BLaER1 (cell line): ENCODE measurements at regions not wholly inside any gene's neighbourhood (a gene's known extent, or its start where the extent isn't known, plus 50 kb on each side); places are given as distances from the start of the nearest gene placed in this dataset.
"Not testable (repeated sequence)": the region's sequence is repeated elsewhere in the genome, so short reads cannot be mapped to it uniquely, and the experiment has no call there.

ENCODE experiments used
- H3K27ac ChIP-seq: shearing (Covaris generic); formaldehyde crosslinking; 2 replicates; pipeline ENCODE4 v1.8.1; 2022
- H3K27me3 ChIP-seq: shearing (Covaris generic); formaldehyde crosslinking; 2 replicates; pipeline ENCODE4 v1.8.1; 2022
- H3K36me3 ChIP-seq: shearing (Covaris generic); formaldehyde crosslinking; 2 replicates; pipeline ENCODE4 v1.8.1; 2022
- H3K4me1 ChIP-seq: shearing (Covaris generic); formaldehyde crosslinking; 2 replicates; pipeline ENCODE4 v1.8.1; 2022
- H3K4me2 ChIP-seq: shearing (Covaris generic); formaldehyde crosslinking; 2 replicates; pipeline ENCODE4 v1.8.1; 2022
- H3K4me3 ChIP-seq: shearing (Covaris generic); formaldehyde crosslinking; 2 replicates; pipeline ENCODE4 v1.8.1; 2022
- H3K9ac ChIP-seq: shearing (Covaris generic); formaldehyde crosslinking; 2 replicates; pipeline ENCODE4 v1.8.1; 2022
- H3K9me3 ChIP-seq: shearing (Covaris generic); formaldehyde crosslinking; 2 replicates; pipeline ENCODE4 v1.8.1; 2022
- H4K20me1 ChIP-seq: shearing (Covaris generic); formaldehyde crosslinking; 2 replicates; pipeline ENCODE4 v1.8.1; 2022
- Cebpa-rat ChIP-seq: shearing (Covaris generic); IDR thresholded peaks from 2 replicates; pipeline ENCODE4 v1.8.1; 2022

DNA sequence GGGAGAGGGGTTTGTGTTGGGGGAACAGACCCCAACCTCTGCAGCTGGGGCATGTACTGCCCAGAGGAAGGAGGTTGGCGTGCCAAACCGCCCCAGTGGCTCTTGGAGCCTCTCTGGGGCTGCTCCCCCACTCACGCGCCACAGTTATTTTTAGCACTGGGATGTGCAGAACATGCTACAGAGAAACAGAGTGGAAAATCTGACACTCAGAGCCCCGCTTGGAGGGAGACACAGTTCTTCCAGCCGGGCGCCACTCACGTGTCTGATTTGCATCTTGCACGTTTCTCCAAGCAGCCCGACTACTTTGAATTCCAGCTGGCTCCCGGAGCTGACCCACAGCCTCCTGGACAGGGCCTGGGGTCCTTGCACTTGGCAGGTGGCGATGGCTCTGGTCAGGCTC lies 182.0 kb downstream of the RPS24 start:
- H3K4me3 ChIP-seq, result peak overlapping the region; percentile 13; the same call in 1 of the 2 replicates
- H3K27ac ChIP-seq, result peak overlapping the region; percentile 55; the same call in 1 of the 2 replicates
- H3K36me3 ChIP-seq, result no peaks in the 10 kb centered on the region
- peak overlapping the region; percentile 91 for H3K4me2 ChIP-seq
- 0 out of 2 replicates have a peak overlapping the region, but pooled peaks have one; percentile 34 for H3K9ac ChIP-seq
- peaks cover 6% of the 10 kb centered on the region; the same call in 1 of the 2 replicates for H4K20me1 ChIP-seq
- H3K4me1 ChIP-seq, result peaks cover 72% of the 10 kb centered on the region
- TF ChIP-seq Cebpa-rat, result no peak
- no peaks in the 10 kb centered on the region for H3K27me3 ChIP-seq
- peaks cover 16% of the 10 kb centered on the region for H3K9me3 ChIP-seq

DNA sequence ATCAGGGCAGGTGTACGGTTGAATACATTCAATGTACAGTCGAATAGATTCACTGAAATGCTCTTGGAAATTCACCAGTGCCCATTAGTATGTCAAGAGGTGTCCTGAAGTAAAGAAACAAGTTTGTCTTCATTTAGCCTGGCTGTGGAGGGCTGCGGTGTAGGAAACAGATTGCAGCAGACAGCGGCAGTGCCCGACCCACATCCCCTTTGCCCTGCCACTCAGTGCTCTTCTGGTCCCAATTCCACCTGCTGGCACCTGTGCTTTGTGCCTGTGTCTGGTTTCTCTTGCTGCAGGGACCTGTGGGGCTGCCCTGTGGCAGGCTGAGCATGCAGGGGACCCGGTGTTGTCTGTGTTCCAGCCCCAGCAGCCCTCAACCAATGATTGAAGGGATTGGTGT lies 183.7 kb downstream of the RPS24 start:
- no peaks in the 10 kb centered on the region for H3K27me3 ChIP-seq
- TF ChIP-seq Cebpa-rat, result no peak

DNA sequence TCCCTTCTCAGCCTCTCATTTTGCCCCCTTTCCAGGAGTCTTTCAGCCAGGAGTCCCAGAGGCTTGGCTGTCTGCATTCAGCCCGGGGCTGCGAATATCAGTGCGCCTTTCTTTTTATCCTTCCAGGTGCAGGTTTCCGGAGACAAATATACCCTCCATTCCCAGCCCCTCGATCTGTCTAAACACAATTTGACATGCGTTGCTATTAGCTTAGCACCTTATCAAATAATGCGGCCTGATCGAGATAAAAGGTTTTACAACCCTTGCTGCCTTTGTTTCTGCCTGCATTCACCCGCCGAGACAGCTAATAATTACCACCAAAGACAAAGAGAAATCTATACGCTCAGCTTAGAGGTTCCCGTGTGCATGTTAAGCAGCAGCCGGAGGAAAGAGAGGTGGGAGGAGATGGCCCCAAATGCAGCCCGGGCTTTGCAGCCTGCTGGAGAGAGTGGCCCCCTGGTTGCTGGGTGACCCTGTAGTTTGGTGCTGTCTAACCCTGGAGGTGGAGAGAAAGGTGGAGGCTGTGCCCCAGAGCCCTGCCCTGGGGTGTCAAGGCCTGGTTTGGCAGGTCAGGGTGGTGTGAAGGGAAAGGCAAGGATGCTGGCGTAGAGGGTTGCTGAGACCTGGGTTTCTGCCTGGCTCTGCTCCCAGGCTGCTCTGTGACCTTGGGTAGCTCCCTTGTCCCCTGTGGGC lies 185.3 kb downstream of the RPS24 start:
- no peaks in the 10 kb centered on the region for H3K27me3 ChIP-seq
- no peak overlapping the region for H3K4me2 ChIP-seq
- H3K9me3 ChIP-seq, result peaks cover 18% of the 10 kb centered on the region
- no peak overlapping the region for H3K27ac ChIP-seq
- peaks cover 39% of the 10 kb centered on the region for H3K4me1 ChIP-seq
- TF ChIP-seq Cebpa-rat, result no peak
- no peaks in the 10 kb centered on the region for H3K36me3 ChIP-seq
- no peak overlapping the region for H3K4me3 ChIP-seq
- H3K9ac ChIP-seq, result no peak overlapping the region
- no peaks in the 10 kb centered on the region for H4K20me1 ChIP-seq

More for the DNA sequence above, 183.7 kb downstream of the RPS24 start:
- no peak overlapping the region for H3K4me3 ChIP-seq
- H3K4me1 ChIP-seq, result peaks cover 55% of the 10 kb centered on the region
- peak overlapping the region; percentile 6; the same call in 1 of the 2 replicates for H3K4me2 ChIP-seq
- no peaks in the 10 kb centered on the region for H3K36me3 ChIP-seq
- no peak overlapping the region for H3K27ac ChIP-seq
- H3K9me3 ChIP-seq, result peaks cover 18% of the 10 kb centered on the region
- H4K20me1 ChIP-seq, result no peaks in the 10 kb centered on the region
- H3K9ac ChIP-seq, result no peak overlapping the region

DNA sequence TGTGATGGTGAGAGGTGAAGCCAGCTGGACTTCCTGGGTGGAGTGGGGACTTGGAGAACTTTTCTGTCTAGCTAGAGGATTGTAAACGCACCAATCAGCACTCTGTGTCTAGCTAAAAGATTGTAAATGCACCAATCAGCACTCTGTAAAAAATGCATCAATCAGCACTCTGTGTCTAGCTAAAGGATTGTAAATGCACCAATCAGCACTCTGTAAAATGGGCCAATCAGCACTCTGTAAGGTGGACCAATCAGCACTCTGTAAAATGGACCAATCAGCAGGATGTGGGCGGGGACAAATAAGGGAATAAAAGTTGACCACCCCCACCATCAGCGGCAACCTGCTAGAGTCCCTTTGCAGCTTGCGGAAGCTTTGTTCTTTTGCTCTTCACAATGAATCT lies 185.9 kb downstream of the RPS24 start:
- Histone ChIP-seq H3K4me1 (peaks cover 33% of the 10 kb centered on the region), H3K9me3 (peaks cover 18% of the 10 kb centered on the region)
- not testable (repeated sequence) for H3K27ac ChIP-seq, H3K4me2 ChIP-seq, H4K20me1 ChIP-seq, H3K36me3 ChIP-seq, H3K4me3 ChIP-seq, H3K27me3 ChIP-seq, H3K9ac ChIP-seq

DNA sequence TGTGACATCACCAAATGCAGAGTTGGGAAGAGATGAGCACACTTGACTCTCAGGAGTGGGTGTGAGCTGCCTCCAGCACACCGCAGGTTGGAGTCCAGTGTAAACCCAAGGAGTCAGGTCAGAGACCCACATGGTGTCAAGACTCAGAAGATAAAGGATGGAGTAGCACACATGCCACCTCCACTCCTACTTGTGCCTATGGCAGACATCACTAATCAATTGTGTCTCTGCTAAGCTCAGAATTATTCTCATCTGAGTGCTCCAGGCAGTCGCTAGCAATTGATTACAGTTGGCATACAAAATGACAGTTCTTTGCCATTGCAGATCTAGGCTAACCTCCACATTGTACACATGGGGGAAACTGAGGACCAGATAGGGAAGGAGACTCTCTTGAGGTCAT lies 187.1 kb downstream of the RPS24 start:
- no peak for TF ChIP-seq Cebpa-rat
- H3K4me3 ChIP-seq, result no peak overlapping the region
- H4K20me1 ChIP-seq, result no peaks in the 10 kb centered on the region
- H3K4me1 ChIP-seq, result peaks cover 21% of the 10 kb centered on the region
- no peaks in the 10 kb centered on the region for H3K36me3 ChIP-seq
- H3K27me3 ChIP-seq, result no peaks in the 10 kb centered on the region
- peaks cover 18% of the 10 kb centered on the region for H3K9me3 ChIP-seq
- H3K4me2 ChIP-seq, result no peak overlapping the region
- no peak overlapping the region for H3K27ac ChIP-seq
- H3K9ac ChIP-seq, result no peak overlapping the region

DNA sequence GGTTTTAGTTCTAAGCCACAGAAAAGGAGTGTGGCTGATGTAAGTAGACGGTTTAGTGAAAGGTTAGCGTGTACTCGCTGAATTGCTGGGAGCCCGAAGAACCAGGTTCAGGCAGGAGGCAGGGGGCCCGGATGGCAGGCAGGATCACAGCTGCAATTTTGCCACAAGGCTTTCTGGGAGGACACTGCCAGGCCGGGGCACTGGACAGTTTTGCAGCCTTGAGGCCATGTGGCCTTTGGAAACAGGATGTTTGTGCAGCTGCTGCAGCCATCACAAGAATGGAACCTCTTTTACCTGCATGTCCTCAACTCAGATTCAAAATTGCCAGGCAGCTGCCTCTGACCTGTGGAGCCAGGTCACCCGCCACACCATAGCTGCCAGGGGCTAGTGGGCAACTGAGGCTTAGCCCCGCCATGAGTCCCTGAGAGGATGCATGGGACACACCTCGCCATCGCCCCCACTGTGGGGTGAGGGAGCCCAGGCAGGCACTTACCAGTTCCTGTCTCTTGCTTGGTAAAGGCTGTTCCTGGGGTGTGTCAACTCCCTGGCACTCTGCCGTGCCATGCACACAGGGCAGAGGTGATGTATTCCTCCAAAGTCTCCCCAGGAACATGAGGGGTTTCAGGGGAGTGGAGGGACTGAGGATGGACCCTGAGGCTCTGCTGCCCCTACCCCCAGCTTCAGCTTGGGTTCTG lies 188.6 kb downstream of the RPS24 start:
- Histone ChIP-seq H3K9ac (no peak overlapping the region), H3K9me3 (peaks cover 18% of the 10 kb centered on the region), H3K36me3 (no peaks in the 10 kb centered on the region), H3K4me2 (no peak overlapping the region), H3K4me3 (no peak overlapping the region), H3K4me1 (peaks cover 6% of the 10 kb centered on the region; the same call in 1 of the 2 replicates), H4K20me1 (no peaks in the 10 kb centered on the region), H3K27me3 (no peaks in the 10 kb centered on the region), H3K27ac (no peak overlapping the region)
- no peak for TF ChIP-seq Cebpa-rat

DNA sequence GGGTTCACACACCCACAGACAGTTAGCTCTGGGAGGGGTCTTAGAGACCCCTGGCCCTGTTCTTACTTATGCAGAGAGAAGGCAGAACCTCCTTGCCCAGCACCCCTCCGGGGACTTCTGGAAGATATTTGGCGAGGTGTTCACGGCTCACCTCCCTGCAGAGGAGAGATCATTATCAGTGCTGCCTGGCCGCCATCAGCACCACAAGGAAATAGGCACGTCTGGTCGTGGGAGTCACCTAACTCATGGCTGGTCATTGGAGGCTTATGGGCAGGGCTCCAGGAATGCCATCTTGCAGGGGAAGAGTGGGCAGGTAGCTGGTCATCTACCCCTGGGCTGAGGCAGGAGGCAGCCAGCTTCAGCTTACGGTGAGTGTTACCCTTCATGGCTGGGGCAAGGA lies 189.4 kb downstream of the RPS24 start:
- no peaks in the 10 kb centered on the region for H4K20me1 ChIP-seq
- no peak overlapping the region for H3K4me2 ChIP-seq
- no peaks in the 10 kb centered on the region for H3K4me1 ChIP-seq
- H3K9me3 ChIP-seq, result peaks cover 18% of the 10 kb centered on the region
- H3K4me3 ChIP-seq, result no peak overlapping the region
- no peak overlapping the region for H3K27ac ChIP-seq
- no peaks in the 10 kb centered on the region for H3K27me3 ChIP-seq
- H3K36me3 ChIP-seq, result no peaks in the 10 kb centered on the region
- no peak for TF ChIP-seq Cebpa-rat
- H3K9ac ChIP-seq, result no peak overlapping the region

DNA sequence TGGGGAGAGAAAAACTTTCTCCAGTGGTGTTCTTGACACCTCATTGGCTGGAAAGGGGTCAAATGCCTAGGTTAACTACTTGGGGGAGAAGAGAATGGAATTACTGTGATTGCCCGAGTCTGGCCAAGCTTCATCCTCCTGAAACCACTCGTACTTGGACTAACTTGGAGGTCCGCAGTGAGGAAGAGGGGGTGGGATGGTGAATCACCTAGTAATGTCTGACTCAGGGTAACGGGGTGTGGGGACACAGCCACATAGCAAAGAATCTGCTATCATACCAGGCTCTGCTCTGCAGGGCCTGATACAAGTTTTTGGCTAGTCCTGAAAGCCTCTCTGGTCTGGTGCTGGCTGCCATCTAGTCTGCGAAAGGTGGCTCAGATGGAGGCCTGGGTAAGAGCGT lies 190.9 kb downstream of the RPS24 start:
- no peaks in the 10 kb centered on the region for H3K4me1 ChIP-seq
- H3K36me3 ChIP-seq, result no peaks in the 10 kb centered on the region
- H3K27me3 ChIP-seq, result no peaks in the 10 kb centered on the region
- no peak overlapping the region for H3K27ac ChIP-seq
- no peaks in the 10 kb centered on the region for H4K20me1 ChIP-seq
- H3K9ac ChIP-seq, result no peak overlapping the region
- no peak overlapping the region for H3K4me3 ChIP-seq
- no peak overlapping the region for H3K4me2 ChIP-seq
- TF ChIP-seq Cebpa-rat, result no peak
- H3K9me3 ChIP-seq, result peaks cover 12% of the 10 kb centered on the region

DNA sequence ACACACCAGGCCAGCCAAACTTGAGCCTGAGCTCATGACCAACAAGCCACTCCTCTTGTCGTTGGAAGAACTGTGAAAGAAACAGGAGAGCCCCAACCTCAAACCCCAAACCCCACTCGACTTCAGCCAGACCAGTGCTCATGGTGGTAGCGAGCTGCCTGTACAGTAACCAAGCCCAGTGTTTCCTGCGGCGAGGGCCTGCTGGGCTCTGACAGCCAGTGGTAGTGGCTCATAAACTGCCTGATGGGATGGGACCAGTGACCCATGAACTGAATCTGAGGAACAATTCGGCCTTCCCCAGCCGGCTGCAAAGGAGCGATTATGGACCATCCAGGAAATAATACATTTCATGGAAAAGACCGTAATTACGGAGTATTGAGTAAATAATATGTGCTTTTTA lies 191.9 kb downstream of the RPS24 start:
- Histone ChIP-seq H3K27ac (no peak overlapping the region), H4K20me1 (no peaks in the 10 kb centered on the region), H3K4me2 (no peak overlapping the region), H3K4me1 (no peaks in the 10 kb centered on the region), H3K9ac (no peak overlapping the region), H3K36me3 (no peaks in the 10 kb centered on the region), H3K9me3 (peaks cover 3% of the 10 kb centered on the region; the same call in 1 of the 2 replicates), H3K4me3 (no peak overlapping the region), H3K27me3 (no peaks in the 10 kb centered on the region)
- TF ChIP-seq Cebpa-rat, result no peak

DNA sequence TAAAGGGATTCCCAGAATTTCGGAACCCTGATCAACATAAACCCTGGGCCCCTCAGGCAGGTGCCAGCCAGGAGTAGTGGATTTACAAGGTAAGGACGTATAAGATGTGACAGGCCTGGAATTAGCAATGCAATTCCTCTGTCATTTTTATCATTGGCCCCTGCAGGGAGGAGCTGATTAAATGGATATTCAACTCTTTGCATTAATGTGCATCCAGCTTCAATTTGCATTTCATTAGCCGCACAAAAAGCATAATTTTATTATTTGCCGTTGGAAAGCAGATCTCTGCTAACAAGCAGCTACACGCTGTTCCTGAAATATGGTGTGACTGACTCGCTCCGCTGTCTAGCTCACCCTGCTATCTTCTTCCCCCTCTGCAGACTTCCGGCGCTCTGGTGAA lies 195.8 kb downstream of the RPS24 start:
- no peak for TF ChIP-seq Cebpa-rat
- H3K36me3 ChIP-seq, result no peaks in the 10 kb centered on the region
- no peak overlapping the region for H3K27ac ChIP-seq
- H3K4me2 ChIP-seq, result no peak overlapping the region
- H4K20me1 ChIP-seq, result no peaks in the 10 kb centered on the region
- H3K4me1 ChIP-seq, result no peaks in the 10 kb centered on the region
- H3K9me3 ChIP-seq, result no peaks in the 10 kb centered on the region
- H3K4me3 ChIP-seq, result no peak overlapping the region
- no peak overlapping the region for H3K9ac ChIP-seq
- no peaks in the 10 kb centered on the region for H3K27me3 ChIP-seq
